Keratinocyte (primary cell): ENCODE measurements at regions not wholly inside any gene's neighbourhood (a gene's known extent, or its start where the extent isn't known, plus 50 kb on each side); places are given as distances from the start of the nearest gene placed in this dataset.

Experiments
- DNase-seq: peaks from one replicate; pipeline ENCODE4 v3.0.0-alpha.2; 2011; ENCODE audit warnings: low read depth, missing footprints, low spot score
- FAIRE-seq: peaks from 2 replicates; lab custom pipeline; 2011; peaks lifted over from hg19 to GRCh38; lab: Jason Lieb, UNC
- H2AFZ ChIP-seq: 2 replicates; pipeline ENCODE4 v1.6.0; 2012; ENCODE audit warnings: low read length, control low read depth, inconsistent platforms; ENCODE audit not compliant: control insufficient read depth
- H3K27ac ChIP-seq: 2 replicates; pipeline ENCODE4 v1.5.1; 2011; ENCODE audit warnings: low read length; ENCODE audit not compliant: control insufficient read depth, insufficient read depth
- H3K27me3 ChIP-seq: 3 replicates; pipeline ENCODE4 v1.6.0; 2011; ENCODE audit warnings: low read length; ENCODE audit not compliant: control insufficient read depth, insufficient read depth; ENCODE audit errors: extremely low read depth
- H3K36me3 ChIP-seq, 2 experiments: 2 replicates in 1 of 2; 3 replicates in 1 of 2; pipeline ENCODE4 v1.5.1; 2011; ENCODE audit warnings: low read length in 2 of 2, mild to moderate bottlenecking in 1 of 2; ENCODE audit not compliant: control insufficient read depth in 2 of 2, insufficient read depth in 2 of 2; ENCODE audit errors: extremely low read depth in 1 of 2
- H3K4me1 ChIP-seq: 3 replicates; pipeline ENCODE4 v1.5.1; 2011; ENCODE audit warnings: low read length; ENCODE audit not compliant: control insufficient read depth, insufficient read depth; ENCODE audit errors: extremely low read depth
- H3K4me2 ChIP-seq: 3 replicates; pipeline ENCODE4 v1.6.0; 2011; ENCODE audit warnings: low read depth, low read length; ENCODE audit not compliant: control insufficient read depth, insufficient read depth; ENCODE audit errors: extremely low read depth
- H3K4me3 ChIP-seq, 3 experiments: fragments of 200-600 bp in 1 of 3; sonication (generic) in 1 of 3; 2 replicates in 2 of 3; 3 replicates in 1 of 3; pipeline ENCODE4 v1.5.1; 2011 to 2016; ENCODE audit warnings: low read length in 3 of 3, mild to moderate bottlenecking in 3 of 3, control low read depth in 2 of 3, inconsistent platforms in 1 of 3, low read depth in 1 of 3, mixed read lengths in 1 of 3, mixed run types in 1 of 3, moderate library complexity in 1 of 3; ENCODE audit not compliant: control insufficient read depth in 2 of 3, insufficient read depth in 2 of 3; ENCODE audit errors: extremely low read depth in 1 of 3
- H3K79me2 ChIP-seq: 2 replicates; pipeline ENCODE4 v1.6.0; 2012; ENCODE audit warnings: low read length; ENCODE audit not compliant: control insufficient read depth, insufficient read depth
- H3K9ac ChIP-seq: 3 replicates; pipeline ENCODE4 v1.6.0; 2011; ENCODE audit warnings: low read length; ENCODE audit not compliant: control insufficient read depth, insufficient read depth; ENCODE audit errors: extremely low read depth
- H3K9me1 ChIP-seq: 3 replicates; pipeline ENCODE4 v1.6.0; 2011; ENCODE audit warnings: low read length; ENCODE audit not compliant: control insufficient read depth, insufficient read depth; ENCODE audit errors: extremely low read depth
- H3K9me3 ChIP-seq: 2 replicates; pipeline ENCODE4 v1.5.1; 2012; ENCODE audit warnings: low read depth, low read length; ENCODE audit not compliant: control insufficient read depth
- H4K20me1 ChIP-seq: 3 replicates; pipeline ENCODE4 v1.6.0; 2011; ENCODE audit warnings: low read length; ENCODE audit not compliant: control insufficient read depth, insufficient read depth; ENCODE audit errors: extremely low read depth
- CTCF ChIP-seq, 3 experiments: IDR thresholded peaks in 1 of 3; conservative IDR thresholded peaks in 1 of 3; optimal IDR thresholded peaks in 1 of 3; 2 replicates in 2 of 3; 3 replicates in 1 of 3; pipeline versions ENCODE3 to v1.5.1; 2011; ENCODE audit warnings: low read length in 3 of 3, mild to moderate bottlenecking in 3 of 3, moderate library complexity in 2 of 3, control low read depth in 1 of 3, inconsistent platforms in 1 of 3; ENCODE audit not compliant: insufficient read depth in 2 of 3; ENCODE audit errors: extremely low read depth in 1 of 3
- EZH2 ChIP-seq: IDR thresholded peaks from one replicate; pipeline ENCODE4 v1.6.1; 2012; ENCODE audit warnings: inconsistent platforms, mild to moderate bottlenecking, low read length, moderate library complexity
- dilution Hi-C: fragments of 300-500 bp; cut with MboI; formaldehyde crosslinking; loops from one replicate; pipeline ENCODE4 v1.7.0; 2020; ENCODE audit warnings: low sequenced_read_pairs; ENCODE audit not compliant: extremely low pct_ligation_motif_present

DNA sequence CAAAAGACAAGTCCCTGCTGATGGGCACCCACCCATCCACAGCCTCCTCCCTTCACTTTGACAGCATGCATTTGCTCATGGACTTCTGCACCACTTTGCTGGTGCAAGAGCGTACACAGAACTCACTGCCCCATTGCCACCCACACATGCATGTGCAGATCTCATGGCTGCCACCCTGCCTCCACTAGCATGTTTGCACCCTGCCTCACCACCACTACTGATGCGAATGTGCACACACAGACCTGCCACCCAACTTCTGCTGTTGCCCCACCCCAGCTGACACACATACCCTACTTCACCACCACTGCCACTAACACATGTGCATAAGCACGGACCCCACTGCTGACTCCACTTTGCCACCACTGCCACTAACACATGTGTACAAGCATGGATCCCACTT, 64.9 kb upstream of the EYS start:
- Histone ChIP-seq H3K4me3 (no peak overlapping the region), H3K4me2 (no peak overlapping the region), H2AFZ (no peak overlapping the region), H3K9me1 (no peaks in the 10 kb centered on the region), H4K20me1 (no peaks in the 10 kb centered on the region), H3K9me3 (peaks cover 6% of the 10 kb centered on the region), H3K79me2 (no peaks in the 10 kb centered on the region), H3K36me3 (no peaks in the 10 kb centered on the region), H3K27ac (no peak overlapping the region), H3K9ac (no peak overlapping the region), H3K27me3 (no peaks in the 10 kb centered on the region), H3K4me1 (no peaks in the 10 kb centered on the region)
- no peak for DNase-seq
- TF ChIP-seq EZH2 (no peak), CTCF (optimal IDR thresholded peaks at IDR 0.05 in 1 of 3, IDR thresholded peaks at IDR 0.05 in 1 of 3, conservative IDR thresholded peaks at IDR 0.05 in 1 of 3; ENCODE audit: extremely low read depth in 1 of 3, insufficient read depth in 2 of 3, low read length in 3 of 3) (no peak)
- no peak for FAIRE-seq
- dilution Hi-C loops: no loop called here

DNA sequence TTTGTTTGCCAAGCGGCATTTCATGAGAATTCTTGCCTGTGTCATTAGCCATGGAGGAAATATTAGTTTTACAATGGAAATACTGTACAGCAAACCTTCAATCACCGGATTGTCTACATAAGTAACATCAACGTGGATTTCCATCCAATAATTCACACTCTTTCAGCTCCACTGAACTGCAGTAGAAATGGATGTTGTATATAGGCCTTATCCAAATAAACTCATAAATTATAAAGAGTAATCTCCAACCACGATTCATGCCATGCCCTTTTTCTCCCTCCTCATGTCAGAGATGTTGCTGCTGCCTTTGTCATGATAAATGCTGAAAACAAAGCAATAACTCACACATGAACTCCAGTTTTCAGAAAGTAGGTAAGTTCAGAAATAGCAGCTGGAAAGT, 54.9 kb upstream of the EYS start:
- Histone ChIP-seq H3K36me3 (no peaks in the 10 kb centered on the region), H3K27me3 (no peaks in the 10 kb centered on the region), H4K20me1 (no peaks in the 10 kb centered on the region), H3K4me3 (no peak overlapping the region), H3K27ac (no peak overlapping the region), H2AFZ (no peak overlapping the region), H3K9me1 (no peaks in the 10 kb centered on the region), H3K79me2 (no peaks in the 10 kb centered on the region), H3K9me3 (no peaks in the 10 kb centered on the region), H3K9ac (no peak overlapping the region), H3K4me2 (no peak overlapping the region), H3K4me1 (no peaks in the 10 kb centered on the region)
- no peak for DNase-seq
- TF ChIP-seq EZH2 (no peak), CTCF (optimal IDR thresholded peaks at IDR 0.05 in 1 of 3, IDR thresholded peaks at IDR 0.05 in 1 of 3, conservative IDR thresholded peaks at IDR 0.05 in 1 of 3; ENCODE audit: extremely low read depth in 1 of 3, insufficient read depth in 2 of 3, low read length in 3 of 3) (no peak)
- FAIRE-seq: no peak
- dilution Hi-C loops: no loop called here
